ENCODE measurements at regions not wholly inside any gene's neighbourhood (a gene's known extent, or its start where the extent isn't known, plus 50 kb on each side); places are given as distances from the start of the nearest gene placed in this dataset.

DNA sequence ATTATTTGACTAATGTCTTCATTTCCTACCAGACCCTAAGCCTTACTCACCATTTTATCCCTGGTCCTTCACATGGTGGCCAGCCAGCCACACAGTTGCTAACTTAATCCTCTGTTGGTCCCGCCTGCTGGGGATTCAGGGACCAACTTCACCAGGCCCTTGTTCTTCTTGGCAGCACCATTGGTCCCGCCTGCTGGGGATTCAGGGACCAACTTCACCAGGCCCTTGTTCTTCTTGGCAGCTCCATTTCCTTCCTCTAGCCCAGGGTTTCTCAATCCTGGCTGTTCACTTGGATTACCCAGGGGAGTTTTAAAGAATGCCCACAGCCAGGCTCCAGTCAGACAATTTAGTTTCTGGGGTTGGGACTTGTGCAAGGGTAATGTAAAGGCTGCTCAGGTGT, 233.1 kb upstream of the CSF3R start:
- no peak for DNase-seq

DNA sequence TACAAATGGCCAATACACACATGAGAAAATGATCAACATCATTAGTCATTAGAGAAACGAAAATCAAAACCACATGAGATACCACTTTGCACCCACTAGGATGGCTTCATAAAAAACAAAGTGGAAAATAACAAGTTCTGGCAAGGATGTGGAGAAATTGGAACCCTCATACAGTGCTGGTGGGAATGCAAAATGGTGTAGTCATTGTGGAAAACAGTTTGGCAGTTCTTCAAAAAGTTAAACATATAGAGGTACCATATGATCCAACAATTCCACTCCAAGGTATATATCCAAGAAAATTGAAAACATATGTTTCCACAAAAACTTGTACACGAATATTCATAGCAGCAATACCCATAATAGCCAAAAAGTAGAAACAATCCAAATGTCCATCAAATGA, 231.6 kb upstream of the CSF3R start:
- DNase-seq, result no peak

DNA sequence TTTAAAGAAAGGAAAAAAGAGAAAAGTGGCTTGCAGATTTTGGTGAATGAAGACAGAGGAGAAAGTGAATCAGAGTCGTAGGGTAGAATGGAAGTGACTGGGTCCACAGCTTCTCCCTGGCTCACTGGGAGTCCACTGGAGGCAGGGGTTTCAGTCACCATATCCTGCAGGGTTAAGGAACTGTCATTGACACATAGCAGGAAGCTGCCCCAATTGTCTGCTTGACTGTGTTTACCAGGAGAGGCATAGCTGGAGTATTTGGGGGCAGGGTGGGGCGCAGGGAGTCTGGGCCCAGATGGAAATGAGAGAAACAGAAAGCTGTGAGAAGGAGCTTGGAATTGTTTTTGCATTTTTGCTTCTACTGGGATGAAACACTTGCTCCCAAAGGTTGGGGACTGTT, 228.8 kb upstream of the CSF3R start:
- DNase-seq, result no peak

DNA sequence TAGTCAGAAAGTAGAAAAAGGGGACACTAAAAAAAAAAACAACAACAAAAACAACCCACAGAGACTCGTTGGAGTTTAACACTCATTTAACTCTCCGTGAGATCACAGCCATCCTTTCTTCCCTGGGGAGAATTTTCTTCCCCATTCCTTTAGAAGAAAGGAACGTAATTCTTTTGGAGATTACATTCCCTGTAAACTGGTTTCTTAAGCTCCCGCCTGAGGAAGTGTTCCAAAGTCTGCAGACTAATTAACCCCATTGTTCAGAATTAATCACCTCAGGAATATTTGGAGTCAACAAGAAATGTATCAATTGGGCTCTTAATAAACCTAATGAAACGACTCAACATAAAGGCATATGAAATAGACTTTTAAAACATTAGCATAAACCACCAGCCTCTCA, 228.2 kb upstream of the CSF3R start:
- no peak for DNase-seq

DNA sequence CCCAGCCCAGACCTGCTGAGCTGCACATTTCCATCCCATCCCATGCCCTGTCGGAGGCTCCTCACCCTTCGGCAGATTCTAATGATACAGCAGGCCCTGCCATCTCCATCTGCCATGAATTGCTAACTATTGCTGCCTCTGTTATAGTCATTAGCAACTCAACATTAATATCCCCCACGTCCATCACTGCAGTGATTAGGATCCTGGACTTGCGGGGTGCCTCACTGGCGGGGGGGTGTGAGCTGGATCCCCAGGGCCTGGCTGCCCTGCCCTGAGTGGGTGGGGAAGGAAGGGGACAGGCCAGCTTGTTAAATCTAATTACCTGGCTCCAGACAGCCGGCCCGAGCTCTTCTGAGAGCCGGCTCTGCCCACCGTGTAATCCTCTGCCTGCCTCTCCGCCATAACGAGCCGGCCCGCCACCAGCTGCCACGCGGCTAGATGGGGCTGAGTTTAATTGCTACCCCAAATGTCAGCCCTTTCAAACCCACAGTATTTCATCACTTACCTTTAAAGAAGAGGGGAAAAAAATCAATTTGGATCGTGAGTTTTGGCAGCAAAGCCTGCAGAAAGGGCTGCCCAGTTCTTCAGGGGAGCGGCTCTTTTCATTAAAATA, 227.3 kb upstream of the CSF3R start:
- DNase-seq, result peak; percentile 86 to 88

DNA sequence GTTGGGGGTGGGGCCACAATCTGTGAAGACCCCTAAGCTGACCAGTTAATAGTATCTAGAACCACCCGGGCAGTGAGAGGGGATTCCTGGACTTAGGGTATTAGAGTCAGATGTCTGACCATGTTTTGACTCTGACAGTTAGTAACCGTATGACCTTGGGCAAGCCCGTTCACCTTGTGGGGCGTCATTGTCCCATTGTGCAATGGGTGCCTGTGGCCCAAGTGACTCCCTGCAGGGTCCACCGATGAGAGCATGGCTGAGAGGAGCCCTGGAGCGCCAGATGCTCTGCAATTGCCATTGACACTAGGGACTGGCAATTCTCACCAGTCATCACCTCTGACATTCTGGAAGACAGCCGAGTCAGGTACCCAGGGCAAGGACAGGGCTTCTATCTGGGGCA, 225.9 kb upstream of the CSF3R start:
- no peak for DNase-seq

DNA sequence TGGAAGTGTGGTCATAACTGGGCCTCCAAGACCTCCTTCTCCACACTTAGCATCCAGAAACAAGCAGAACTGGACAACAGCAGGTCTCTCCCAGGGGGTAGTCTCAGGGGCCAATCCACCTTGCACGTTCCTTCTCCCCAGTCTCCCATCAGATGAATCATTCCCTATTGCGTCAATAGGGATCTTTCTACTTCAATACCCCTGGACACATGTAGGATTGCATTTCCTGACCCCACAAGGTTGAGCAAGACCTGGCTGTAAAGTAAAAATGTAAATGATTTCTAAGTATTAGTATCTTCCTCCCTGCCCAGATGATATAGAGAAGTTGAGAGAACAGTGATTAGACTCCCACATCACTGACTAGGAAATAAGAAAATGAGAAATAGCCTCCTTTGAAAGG, 224.5 kb upstream of the CSF3R start:
- no peak for DNase-seq

DNA sequence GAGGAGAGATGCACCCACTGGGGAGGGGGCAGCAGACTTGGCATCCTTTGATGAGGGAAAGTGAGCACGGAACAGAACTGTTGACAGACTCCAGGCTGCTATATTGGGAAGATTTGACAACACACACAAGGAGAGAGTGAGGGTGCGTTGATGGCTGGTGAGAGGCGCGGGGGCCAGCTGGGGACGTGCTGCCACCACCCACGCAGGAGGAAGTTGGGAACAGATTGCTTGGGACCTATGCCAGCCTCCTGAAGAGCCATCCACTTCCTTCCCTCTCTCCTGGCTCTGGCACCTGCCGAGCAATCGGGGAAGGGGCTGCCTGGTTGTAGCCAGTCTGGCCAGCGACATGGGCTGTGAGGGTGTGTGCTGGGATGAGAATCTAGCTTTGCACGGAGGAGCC, 223.7 kb upstream of the CSF3R start:
- peak; percentile 82 to 92 for DNase-seq

DNA sequence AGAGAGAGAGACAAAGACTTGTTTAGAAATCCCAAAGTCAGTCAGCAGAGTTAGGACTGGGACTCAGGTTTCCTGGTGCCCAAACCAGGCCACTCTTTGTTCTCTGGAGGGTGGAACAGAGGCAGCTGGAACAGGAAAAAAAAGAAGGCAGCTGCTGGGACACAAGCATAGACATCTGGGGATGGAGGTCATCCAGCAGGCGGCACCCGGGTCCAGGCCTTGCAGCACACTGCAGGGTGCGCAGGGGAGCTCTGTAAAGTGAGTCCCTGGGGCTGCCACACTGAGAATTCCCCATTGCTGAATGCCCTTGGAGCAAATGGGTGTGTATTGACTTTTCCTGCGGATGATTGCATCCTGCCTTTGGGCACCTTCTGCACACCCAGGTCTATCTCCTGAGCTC, 222.9 kb upstream of the CSF3R start:
- peak; percentile 78 to 90 for DNase-seq

DNA sequence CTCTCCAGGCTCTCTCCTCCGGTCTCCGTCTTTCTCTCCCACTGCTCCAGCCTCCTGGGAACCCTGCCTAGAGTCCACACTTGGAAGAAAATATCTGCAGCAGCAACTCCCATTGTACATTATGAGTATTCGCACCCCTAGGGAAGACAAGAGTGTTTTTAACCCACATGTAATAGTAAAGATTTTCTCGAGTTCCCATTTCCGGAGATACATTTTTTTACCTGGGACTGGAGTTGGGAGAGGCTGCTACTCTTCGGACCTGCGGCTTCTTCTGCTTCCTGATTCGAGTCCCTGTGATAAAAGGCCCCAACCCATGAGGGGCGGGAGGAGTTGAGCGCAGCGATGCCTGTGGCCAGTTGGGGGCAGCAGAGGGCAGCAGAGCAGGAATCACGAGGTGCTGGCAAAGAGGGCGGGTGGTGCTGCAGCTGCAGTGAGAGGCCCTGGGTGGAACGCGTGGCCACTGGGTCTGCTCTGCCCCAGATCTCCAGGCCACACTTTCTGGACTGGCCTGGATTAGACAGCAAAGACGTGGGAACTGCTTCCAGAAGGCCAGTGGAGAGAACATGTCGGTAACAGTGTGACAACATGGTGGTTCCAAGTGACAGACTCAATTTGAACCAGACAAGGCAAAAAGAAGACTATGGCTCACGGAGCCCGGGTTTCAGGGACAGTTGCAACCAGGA, 221.0 kb upstream of the CSF3R start:
- peak; percentile 77 for DNase-seq

DNA sequence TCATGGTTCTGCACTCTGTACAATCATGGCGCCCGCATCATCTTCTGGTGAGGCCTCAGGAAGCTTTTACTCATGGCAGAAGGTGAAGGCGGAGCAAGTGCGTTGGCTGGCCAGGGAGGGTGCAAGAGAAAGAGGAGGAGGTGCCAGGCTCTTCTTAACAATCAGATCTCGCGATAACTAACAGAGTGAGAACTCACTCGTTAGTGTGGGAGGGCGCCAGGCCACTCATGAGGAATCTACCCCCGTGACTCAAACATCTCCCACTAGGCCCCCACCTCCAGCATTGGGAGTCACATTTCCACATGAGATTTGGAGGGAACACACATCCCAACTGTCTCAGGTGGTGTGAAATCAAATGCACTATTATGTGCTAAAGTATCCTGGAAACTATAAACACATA, 220.2 kb upstream of the CSF3R start:
- DNase-seq, result no peak

DNA sequence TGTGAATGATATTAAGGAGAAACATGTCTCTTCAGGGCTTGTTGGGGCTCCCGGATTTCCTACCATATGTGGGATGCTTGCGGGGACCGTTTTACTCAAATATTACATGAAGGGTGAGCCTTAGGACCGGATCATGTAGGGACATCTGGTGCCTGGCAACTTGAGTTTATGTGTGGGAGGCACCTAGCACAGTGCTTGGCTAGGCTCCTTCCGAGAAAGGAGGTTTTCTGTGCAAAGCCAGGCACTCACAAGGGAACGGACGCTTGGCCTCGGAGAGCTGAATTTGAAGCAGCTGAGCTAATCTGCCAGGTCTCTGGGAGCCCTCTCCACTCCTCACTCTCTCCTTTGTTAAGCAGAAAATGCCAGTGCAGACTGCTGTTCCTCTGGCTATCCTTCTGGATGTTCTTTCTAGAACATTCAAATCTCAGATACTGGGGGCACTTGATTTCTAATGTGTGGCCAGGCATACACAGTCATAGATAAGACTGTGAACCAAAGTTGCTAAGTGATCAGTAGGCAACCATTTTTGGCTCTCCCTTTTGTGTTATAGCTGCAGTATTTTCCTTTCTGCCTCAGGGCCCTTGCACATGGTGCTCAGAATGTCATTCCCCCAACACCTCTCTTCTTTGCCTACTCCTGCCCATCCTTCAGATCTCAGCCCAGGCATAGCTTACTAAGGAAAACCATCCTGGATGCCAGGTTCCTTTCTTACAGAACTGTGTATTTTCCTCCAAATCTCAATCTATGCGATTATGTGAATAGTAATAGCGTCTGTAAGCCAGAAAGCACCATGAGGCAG, 216.6 kb upstream of the CSF3R start:
- DNase-seq, result peak; percentile 80 to 95

DNA sequence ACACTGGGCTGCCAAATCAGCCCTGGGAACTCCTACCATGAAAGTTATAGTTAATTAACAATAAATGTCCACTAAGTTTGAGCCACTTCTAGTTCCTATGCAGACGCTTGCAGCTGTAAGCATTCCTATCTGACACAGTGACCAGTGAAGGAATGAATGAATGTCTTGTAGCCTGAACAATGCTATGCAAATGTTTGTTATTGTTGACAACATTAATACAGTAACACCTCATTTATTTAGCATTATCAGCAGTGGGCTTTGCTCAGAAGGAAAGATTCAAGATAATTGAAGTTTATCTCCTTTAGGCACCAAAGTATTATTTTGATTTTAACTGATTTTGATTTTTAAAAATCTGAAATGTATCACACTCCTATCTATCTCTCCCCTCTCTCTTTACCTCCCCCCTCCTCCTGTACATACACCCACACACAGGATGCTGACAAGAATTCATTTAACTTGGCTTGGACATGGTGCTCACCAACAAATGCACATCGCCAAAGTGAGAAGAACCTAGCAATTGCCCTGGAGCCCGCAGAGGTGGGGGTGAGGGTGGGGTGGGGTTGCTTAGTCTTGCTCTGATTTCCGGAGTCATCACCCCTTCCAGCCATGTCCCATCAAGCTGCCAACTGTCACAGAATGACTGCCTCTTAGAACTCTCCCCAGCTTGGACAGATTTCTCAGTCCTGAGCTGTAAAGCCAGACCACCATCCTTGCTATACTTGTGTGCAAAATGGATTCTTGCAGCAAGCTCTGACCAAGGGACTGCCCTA, 215.3 kb upstream of the CSF3R start:
- no peak for DNase-seq

DNA sequence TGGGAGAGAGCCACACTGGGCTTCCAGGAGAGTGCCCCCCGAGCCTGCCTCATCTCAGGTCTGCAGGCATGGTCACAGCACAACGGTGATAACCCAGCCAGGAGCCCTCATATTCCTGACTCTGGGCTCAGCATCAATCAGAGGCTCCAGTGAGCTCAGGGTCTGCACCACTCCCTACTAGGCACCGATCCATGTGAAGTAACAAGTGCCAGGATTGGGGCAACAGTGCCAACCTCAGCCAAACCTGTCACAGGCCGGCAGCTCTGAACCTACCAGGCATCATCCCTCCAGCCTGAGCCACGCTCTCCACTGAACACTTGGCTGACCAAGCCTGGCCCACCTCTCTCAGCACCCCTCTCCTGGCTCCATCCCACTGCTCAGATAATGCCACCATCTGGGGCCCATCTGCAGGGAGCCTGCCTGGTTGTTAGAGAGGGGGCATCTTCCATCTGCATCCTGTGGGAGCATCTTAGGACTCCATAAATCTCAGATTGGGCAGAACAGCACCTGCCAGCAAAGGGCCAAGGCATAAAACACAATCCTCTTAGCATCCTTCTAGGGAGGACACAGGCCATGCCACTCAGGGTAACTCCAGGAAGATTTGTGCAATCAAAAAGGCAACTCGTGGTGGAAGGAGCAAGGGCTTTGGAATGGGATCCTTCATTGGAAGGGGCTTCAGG, 213.7 kb upstream of the CSF3R start:
- DNase-seq, result peak; percentile 96 to 98

DNA sequence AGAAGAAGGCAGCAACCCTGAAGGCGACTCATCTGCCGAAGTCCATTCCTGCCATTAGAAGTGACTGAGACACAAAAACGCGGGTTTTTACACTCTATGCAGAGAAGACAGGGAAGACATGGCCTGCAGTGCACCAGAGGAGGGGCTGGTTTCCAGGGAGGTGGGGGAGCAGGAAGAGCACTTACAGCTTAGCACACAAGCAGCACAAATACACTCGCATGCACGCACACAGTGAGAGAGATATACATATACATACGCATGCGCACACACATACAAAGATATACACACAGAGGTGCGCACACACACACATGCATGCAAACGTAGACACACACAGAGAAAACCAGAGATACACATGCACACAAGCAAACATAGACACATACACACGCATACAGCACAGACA, 210.9 kb upstream of the CSF3R start:
- DNase-seq, result no peak

DNA sequence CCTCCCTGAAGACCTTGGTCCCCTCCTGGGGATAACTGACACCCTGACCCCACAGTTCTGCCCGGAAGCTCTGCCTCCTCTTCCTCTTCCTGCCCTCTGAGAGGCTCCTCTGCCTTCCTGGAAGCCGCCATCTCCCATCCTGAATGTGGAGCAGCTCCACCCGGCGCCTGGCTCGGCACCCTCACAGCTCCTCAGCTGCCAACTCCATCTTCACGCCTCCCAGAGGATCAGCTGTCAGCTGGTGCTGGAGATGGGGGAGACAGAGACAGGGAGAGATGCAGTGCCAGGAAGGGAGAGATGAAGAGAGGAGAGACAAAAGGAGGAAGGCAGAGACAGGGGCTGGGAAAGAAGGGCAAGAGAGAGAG, 210.4 kb upstream of the CSF3R start:
- no peak for DNase-seq

DNA sequence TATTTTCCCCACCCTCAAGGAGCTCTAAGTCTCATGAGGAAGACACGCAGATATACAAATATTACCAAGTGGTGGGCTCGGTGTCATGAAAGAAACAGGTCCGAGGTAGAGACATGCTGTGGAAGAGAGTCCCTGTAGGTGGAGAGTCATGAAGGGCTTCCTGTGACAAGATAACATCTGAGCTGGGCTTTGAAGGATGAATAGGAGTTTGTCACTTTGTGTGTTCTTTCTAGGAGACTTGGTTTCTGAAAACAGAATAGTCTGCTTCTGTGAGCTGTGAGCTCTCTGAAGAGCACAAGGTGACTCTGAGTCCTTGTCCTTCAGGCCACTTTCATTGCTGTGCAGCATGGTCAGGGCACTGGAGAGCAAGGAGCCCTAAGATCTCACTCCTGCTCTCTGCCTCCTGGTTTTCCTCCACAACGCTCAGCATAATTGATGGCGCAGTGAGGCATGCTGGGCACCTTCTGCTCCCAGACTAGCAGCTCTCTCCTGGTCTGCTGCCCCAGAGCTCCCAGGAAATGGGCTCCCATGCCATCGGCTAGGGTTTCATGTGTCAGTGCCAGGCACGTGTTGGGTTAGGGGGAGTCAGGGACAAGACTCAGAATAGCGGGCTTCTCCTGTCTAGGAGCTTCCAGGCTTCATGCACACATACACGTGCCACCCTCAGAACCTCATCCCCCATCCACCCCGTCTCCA, 209.9 kb upstream of the CSF3R start:
- no peak for DNase-seq

DNA sequence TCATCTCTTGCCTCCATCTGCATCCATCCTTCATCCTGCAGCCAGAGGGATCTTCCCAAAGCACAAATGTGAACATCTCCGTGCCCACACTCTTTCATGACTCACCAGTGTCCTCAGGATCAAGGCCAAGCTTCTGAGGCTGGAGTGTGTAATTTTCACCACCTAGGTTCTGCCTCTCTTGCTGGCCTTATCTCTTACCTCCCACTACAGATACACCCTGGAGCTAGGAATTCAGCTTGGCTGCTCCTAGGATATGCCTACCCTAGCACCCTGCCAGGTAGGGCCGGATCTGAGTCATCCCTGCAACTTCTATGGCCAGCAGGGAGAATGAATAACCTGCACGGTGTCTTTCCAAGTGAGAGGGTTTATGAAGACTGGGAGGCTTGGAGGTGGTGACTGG, 208.7 kb upstream of the CSF3R start:
- DNase-seq, result no peak

DNA sequence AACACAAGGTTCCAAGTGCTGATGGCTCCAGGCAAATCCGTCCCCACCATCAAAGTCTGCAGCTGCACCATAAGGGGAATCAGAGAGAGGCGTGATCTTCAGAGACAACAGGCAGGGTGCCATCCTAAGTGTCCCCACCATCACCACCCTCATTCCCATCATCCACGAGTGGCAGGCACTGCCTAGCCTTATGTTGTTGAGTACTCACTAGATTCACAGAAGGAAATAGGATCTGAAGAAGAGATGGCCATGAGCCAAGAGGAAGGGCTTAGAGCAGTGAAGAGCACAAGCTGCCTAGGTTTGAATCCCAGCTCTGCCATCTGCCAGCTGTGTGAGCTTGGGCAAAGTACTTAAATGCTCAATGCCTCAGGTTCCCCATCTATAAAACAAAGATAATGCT, 207.3 kb upstream of the CSF3R start:
- DNase-seq, result peak; percentile 96 to 98

DNA sequence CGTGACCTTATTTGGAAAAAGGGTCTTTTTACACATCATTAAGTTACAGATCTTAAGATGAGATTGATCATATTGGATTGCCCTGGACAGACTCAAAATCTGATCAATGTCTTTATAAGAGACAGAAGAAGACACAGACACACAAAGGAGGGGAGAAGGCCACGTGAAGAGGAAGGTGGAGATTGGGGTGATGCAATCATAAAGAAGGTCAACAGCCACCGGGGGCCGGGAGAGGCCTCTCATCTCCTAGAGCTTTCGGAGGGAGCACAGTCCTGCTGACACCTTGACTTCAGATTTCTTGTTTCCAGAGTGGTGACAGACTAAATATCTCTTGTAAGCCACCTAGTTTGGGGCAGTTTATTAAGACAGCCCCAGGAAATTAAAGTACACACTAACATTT, 204.6 kb upstream of the CSF3R start:
- no peak for DNase-seq

DNA sequence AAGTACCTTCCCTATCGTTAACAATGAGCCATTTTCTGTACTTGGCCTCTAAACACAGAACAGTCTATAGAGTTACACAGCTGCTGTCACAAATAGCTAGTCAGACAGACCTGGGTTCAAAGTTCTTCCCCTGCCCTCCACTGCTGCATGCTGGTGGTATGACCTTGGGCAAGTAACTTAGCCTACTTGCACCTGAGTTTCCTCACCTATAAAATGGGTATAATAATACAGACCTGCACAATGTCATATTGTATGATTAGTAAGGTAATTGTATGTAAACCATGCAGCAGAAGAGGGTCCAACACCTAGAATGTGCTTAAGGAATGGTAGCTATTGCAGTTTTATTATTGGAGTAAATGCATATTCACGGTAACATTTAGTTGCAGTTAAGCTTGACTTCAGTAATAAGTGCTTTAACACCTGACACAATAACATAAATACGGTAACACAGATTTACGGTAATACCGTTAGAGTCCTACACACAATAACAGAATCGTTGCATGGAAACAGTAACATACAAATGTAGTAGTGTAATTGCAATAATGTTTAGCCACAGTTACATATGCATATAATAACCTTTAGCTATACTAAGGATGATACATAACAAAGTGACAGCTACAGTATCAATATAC, 193.3 kb upstream of the CSF3R start:
- no peak for DNase-seq

DNA sequence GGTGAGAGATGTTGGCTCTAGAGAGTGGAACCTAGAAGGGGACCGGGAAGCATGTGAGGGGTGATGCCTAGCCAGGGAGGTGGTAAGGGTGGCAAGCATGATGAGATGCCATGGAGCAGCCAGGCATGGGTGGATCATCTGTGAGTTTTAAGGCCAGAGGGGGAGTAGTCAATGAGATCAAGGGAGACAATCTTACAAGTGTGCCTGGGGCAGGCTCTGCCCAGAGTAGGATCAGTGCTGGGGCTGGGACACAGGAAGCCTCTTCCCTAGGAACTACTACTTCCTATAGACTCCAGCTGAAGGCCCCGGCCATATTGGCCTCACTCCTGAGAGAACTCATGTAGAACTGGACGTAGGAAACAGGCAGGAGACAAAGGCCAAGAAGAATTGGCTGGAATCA, 192.4 kb upstream of the CSF3R start:
- DNase-seq, result no peak

Data from NCI-H524 (cell line).